ENCODE measurements at regions not wholly inside any gene's neighbourhood (a gene's known extent, or its start where the extent isn't known, plus 50 kb on each side); places are given as distances from the start of the nearest gene placed in this dataset.

- Histone ChIP-seq H3K4me2 (replicated peaks; ENCODE audit: extremely low read depth, low read length, poor library complexity, severe bottlenecking) (no peak overlapping the region), H3K4me1 (ENCODE audit: control insufficient read depth in 1 of 2, insufficient read depth in 2 of 2, low read length in 2 of 2) (no peaks in the 10 kb centered on the region), H3K27ac (ENCODE audit: low read depth in 1 of 2, low read length in 2 of 2) (no peak overlapping the region), H2AFZ (ENCODE audit: insufficient read depth, low read depth, low read length, poor library complexity, severe bottlenecking) (no peak overlapping the region), H3K4me3 (replicated peaks in 1 of 3; ENCODE audit: low read depth in 2 of 3, low read length in 3 of 3) (no peak overlapping the region), H3K9me3 (replicated peaks in 1 of 2; ENCODE audit: control insufficient read depth in 1 of 2, insufficient read depth in 1 of 2, low read length in 2 of 2) (peaks cover 19 to 23% of the 10 kb centered on the region in 2 donors), H3K9ac (ENCODE audit: insufficient read depth, low read length, poor library complexity, severe bottlenecking) (no peak overlapping the region), H3K36me3 (replicated peaks in 1 of 2; ENCODE audit: control insufficient read depth in 1 of 2, insufficient read depth in 2 of 2, low read length in 2 of 2) (no peaks in the 10 kb centered on the region), H3K27me3 (ENCODE audit: control insufficient read depth in 2 of 2, insufficient read depth in 2 of 2, low read length in 2 of 2) (no peaks in the 10 kb centered on the region), H3K79me2 (ENCODE audit: insufficient read depth, low read length) (no peaks in the 10 kb centered on the region), H4K20me1 (ENCODE audit: insufficient read depth, low read length) (no peaks in the 10 kb centered on the region)
- intact Hi-C loops (cut with micrococcal nuclease): no loop called here
- no peak overlapping the region for H3K4me3 Mint-ChIP-seq
- H3K27me3 Mint-ChIP-seq (ENCODE audit: low read depth in 3 of 3): peaks cover 0 to 2% (median 0%) of the 10 kb centered on the region in 3 donors
- H3K27ac Mint-ChIP-seq: no peak overlapping the region
- no peak for TF ChIP-seq CTCF (IDR thresholded peaks at IDR 0.05)
- DNase-seq: no peak
- H3K9me3 Mint-ChIP-seq: peaks cover 7 to 25% (median 13%) of the 10 kb centered on the region in 7 donors
- WGBS (ENCODE audit: insufficient coverage): 78% methylated on average over 5 of the region's 6 CpGs
- no peaks in the 10 kb centered on the region for H3K36me3 Mint-ChIP-seq
- no peaks in the 10 kb centered on the region for H3K4me1 Mint-ChIP-seq
Observed at GRCh38 chr7:70953331-70953741, 178.6 kb upstream of the GALNT17 start.

- H3K4me1 Mint-ChIP-seq: no peaks in the 10 kb centered on the region
- no CpG with 5 or more reads among the region's 6 CpGs for WGBS (ENCODE audit: insufficient coverage)
Observed at GRCh38 chr7:70953796-70954195, 178.1 kb upstream of the GALNT17 start.

More at GRCh38 chr7:70953796-70954195, 178.1 kb upstream of the GALNT17 start:
- Mint-ChIP-seq H3K4me3 (no peak overlapping the region), H3K9me3 (peaks cover 7 to 20% (median 13%) of the 10 kb centered on the region in 7 donors), H3K36me3 (no peaks in the 10 kb centered on the region), H3K27ac (no peak overlapping the region), H3K27me3 (ENCODE audit: low read depth in 3 of 3) (peaks cover 0 to 2% (median 0%) of the 10 kb centered on the region in 3 donors)
- Histone ChIP-seq H3K27ac (ENCODE audit: low read depth in 1 of 2, low read length in 2 of 2) (no peak overlapping the region), H3K36me3 (replicated peaks in 1 of 2; ENCODE audit: control insufficient read depth in 1 of 2, insufficient read depth in 2 of 2, low read length in 2 of 2) (no peaks in the 10 kb centered on the region), H3K4me2 (replicated peaks; ENCODE audit: extremely low read depth, low read length, poor library complexity, severe bottlenecking) (no peak overlapping the region), H3K27me3 (ENCODE audit: control insufficient read depth in 2 of 2, insufficient read depth in 2 of 2, low read length in 2 of 2) (no peaks in the 10 kb centered on the region), H3K9me3 (replicated peaks in 1 of 2; ENCODE audit: control insufficient read depth in 1 of 2, insufficient read depth in 1 of 2, low read length in 2 of 2) (peaks cover 19 to 23% of the 10 kb centered on the region in 2 donors), H2AFZ (ENCODE audit: insufficient read depth, low read depth, low read length, poor library complexity, severe bottlenecking) (no peak overlapping the region), H3K9ac (ENCODE audit: insufficient read depth, low read length, poor library complexity, severe bottlenecking) (no peak overlapping the region), H3K4me3 (replicated peaks in 1 of 3; ENCODE audit: low read depth in 2 of 3, low read length in 3 of 3) (no peak overlapping the region), H3K79me2 (ENCODE audit: insufficient read depth, low read length) (no peaks in the 10 kb centered on the region), H3K4me1 (ENCODE audit: control insufficient read depth in 1 of 2, insufficient read depth in 2 of 2, low read length in 2 of 2) (no peaks in the 10 kb centered on the region), H4K20me1 (ENCODE audit: insufficient read depth, low read length) (no peaks in the 10 kb centered on the region)
- intact Hi-C loops (cut with micrococcal nuclease): no loop called here
- DNase-seq: no peak
- no peak for TF ChIP-seq CTCF (IDR thresholded peaks at IDR 0.05)

Measured in CD14-positive monocyte (primary cell).